Naive thymus-derived CD4-positive, alpha-beta T cell (primary cell): ENCODE measurements at regions not wholly inside any gene's neighbourhood (a gene's known extent, or its start where the extent isn't known, plus 50 kb on each side); places are given as distances from the start of the nearest gene placed in this dataset.

Experiments
- ATAC-seq: fragments of 150-1000 bp; cut with Tn5 transposase; 2 replicates; pipeline ENCODE4 v1.10.0; 2021; ENCODE audit warnings: mild to moderate bottlenecking, moderate library complexity
- CTCF ChIA-PET: fragments of 350-600 bp; sonication (Branson Sonifier 250); formaldehyde crosslinking; loops from one replicate; lab custom pipeline; 2021; ENCODE audit warnings: antibody characterized with exemption; lab: Charles Lee
- POLR2A ChIA-PET: fragments of 350-600 bp; sonication (Branson Sonifier 250); formaldehyde crosslinking; loops from one replicate; lab custom pipeline; 2021; ENCODE audit warnings: antibody characterized with exemption, inconsistent platforms; lab: Charles Lee
- DNase-seq, 9 donors: peaks; one replicate each; pipeline versions ENCODE4 v3.0.0 to v3.0.0-alpha.2; 2020 to 2022; ENCODE audit warnings: mixed read lengths in 1 of 9
- H3K27ac ChIP-seq: one replicate; pipeline ENCODE4 v1.7.0; 2013; ENCODE audit warnings: mild to moderate bottlenecking, low read depth, low read length, moderate library complexity
- H3K27me3 ChIP-seq, 2 donors: one replicate each; pipeline ENCODE4 v1.7.0; 2013; ENCODE audit warnings: low read length in 2 of 2, mild to moderate bottlenecking in 2 of 2, moderate library complexity in 2 of 2; ENCODE audit not compliant: control insufficient read depth in 2 of 2, insufficient read depth in 2 of 2
- H3K36me3 ChIP-seq, 3 experiments: 1 replicate in 2 of 3; 2 replicates in 1 of 3; pipeline ENCODE4 v1.7.0; 2013; ENCODE audit warnings: low read length in 3 of 3, mild to moderate bottlenecking in 3 of 3, moderate library complexity in 1 of 3; ENCODE audit not compliant: insufficient read depth in 3 of 3, control insufficient read depth in 2 of 3
- H3K4me1 ChIP-seq, 2 donors: one replicate each; pipeline ENCODE4 v1.7.0; 2013; ENCODE audit warnings: low read length in 2 of 2, mild to moderate bottlenecking in 2 of 2, moderate library complexity in 1 of 2; ENCODE audit not compliant: control insufficient read depth in 2 of 2, insufficient read depth in 2 of 2
- H3K4me3 ChIP-seq: 2 replicates; pipeline ENCODE4 v1.7.0; 2013; ENCODE audit warnings: mild to moderate bottlenecking, low read length
- H3K9me3 ChIP-seq, 3 experiments: 1 replicate in 2 of 3; 2 replicates in 1 of 3; pipeline ENCODE4 v1.7.0; 2013; ENCODE audit warnings: low read length in 3 of 3; ENCODE audit not compliant: control insufficient read depth in 2 of 3
- H3K27ac Mint-ChIP-seq, 9 donors: one replicate each; pipeline ENCODE4 v1.8.0; 2020 to 2022; ENCODE audit warnings: mixed read lengths in 9 of 9, mild to moderate bottlenecking in 8 of 9, moderate library complexity in 5 of 9, inconsistent platforms in 2 of 9
- H3K27me3 Mint-ChIP-seq, 5 donors: one replicate each; pipeline ENCODE4 v1.8.0; 2021 to 2022; ENCODE audit warnings: mixed read lengths in 5 of 5, mild to moderate bottlenecking in 1 of 5
- H3K36me3 Mint-ChIP-seq, 5 donors: one replicate each; pipeline ENCODE4 v1.8.0; 2020 to 2022; ENCODE audit warnings: mixed read lengths in 5 of 5, mild to moderate bottlenecking in 3 of 5, inconsistent platforms in 1 of 5
- H3K4me1 Mint-ChIP-seq, 7 donors: one replicate each; pipeline ENCODE4 v1.8.0; 2020 to 2022; ENCODE audit warnings: mixed read lengths in 7 of 7, mild to moderate bottlenecking in 3 of 7, inconsistent platforms in 1 of 7
- H3K4me3 Mint-ChIP-seq, 10 donors: one replicate each; pipeline ENCODE4 v1.8.0; 2020 to 2022; ENCODE audit warnings: mild to moderate bottlenecking in 10 of 10, mixed read lengths in 10 of 10, moderate library complexity in 6 of 10, inconsistent platforms in 2 of 10
- H3K9me3 Mint-ChIP-seq, 11 donors: one replicate each; pipeline ENCODE4 v1.8.0; 2020 to 2022; ENCODE audit warnings: mixed read lengths in 11 of 11, mild to moderate bottlenecking in 4 of 11, inconsistent platforms in 1 of 11, moderate library complexity in 1 of 11
- intact Hi-C, 2 donors: fragments of 100-400 bp; cut with micrococcal nuclease; formaldehyde crosslinking; loops; one replicate each; pipeline ENCODE4 v1.15.1; 2023

DNA sequence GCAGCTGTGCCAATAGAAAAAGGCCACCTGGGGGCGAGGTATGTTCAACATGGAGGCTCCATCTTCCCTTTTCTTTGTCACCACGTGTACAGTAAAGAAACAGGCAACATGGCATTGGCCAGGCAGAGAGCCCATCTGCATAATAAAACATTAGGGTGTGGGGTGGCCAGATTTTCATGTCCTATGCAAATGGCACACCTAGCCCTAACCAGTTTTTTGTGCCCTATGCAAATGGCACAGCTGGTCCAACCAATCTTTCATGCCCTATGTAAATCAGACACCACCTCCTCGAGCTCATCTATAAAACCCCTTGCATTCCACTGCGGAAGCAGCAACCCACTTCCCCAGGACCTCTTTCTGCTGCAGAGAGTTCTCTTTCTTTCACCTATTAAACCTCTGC is 149.1 kb upstream of the RGS6 start:
- DNase-seq (no peak), ATAC-seq (no peak)
- no peak overlapping the region for H3K27ac Mint-ChIP-seq
- no peaks in the 10 kb centered on the region for H3K4me1 Mint-ChIP-seq
- H3K27me3 Mint-ChIP-seq = peaks cover 15 to 21% (median 20%) of the 10 kb centered on the region in 5 donors
- Histone ChIP-seq H3K4me1 (no peaks in the 10 kb centered on the region), H3K36me3 (no peaks in the 10 kb centered on the region), H3K27me3 (no peaks in the 10 kb centered on the region), H3K4me3 (no peak overlapping the region), H3K27ac (no peak overlapping the region), H3K9me3 (no peaks in the 10 kb centered on the region)
- POLR2A ChIA-PET = no interaction called here
- CTCF ChIA-PET = no interaction called here
- H3K4me3 Mint-ChIP-seq = no peak overlapping the region
- no peaks in the 10 kb centered on the region for H3K36me3 Mint-ChIP-seq
- intact Hi-C loops = no loop called here
- H3K9me3 Mint-ChIP-seq = peaks cover 0 to 4% (median 0%) of the 10 kb centered on the region in 11 donors

DNA sequence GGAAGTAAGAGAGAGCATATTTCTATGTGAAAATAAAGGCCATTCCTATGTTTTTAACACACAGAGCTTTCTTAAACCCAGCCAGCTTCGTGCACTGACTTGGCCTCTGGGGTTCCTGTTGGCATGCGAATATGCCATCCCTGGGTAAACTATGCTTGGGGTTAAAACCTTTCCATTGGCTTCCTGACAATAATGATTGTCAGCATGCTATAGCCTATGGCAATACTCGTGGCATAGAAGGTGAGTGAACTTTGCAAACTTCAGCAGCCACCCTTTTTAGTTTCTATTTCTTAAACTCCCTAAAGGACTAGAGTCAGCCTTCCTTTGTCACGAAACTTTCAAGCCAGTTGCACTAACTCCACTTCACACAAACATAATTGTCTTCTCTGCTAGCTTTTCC is 148.4 kb upstream of the RGS6 start:
- Mint-ChIP-seq H3K27ac (no peak overlapping the region), H3K4me3 (no peak overlapping the region), H3K27me3 (peaks cover 13 to 21% (median 18%) of the 10 kb centered on the region in 5 donors), H3K9me3 (peaks cover 0 to 4% (median 0%) of the 10 kb centered on the region in 11 donors), H3K36me3 (no peaks in the 10 kb centered on the region), H3K4me1 (no peaks in the 10 kb centered on the region)
- no peaks in the 10 kb centered on the region for H3K36me3 ChIP-seq
- ChIA-PET POLR2A (no interaction called here), CTCF (no interaction called here)
- no peak for DNase-seq
- intact Hi-C loops = no loop called here
- H3K9me3 ChIP-seq = no peaks in the 10 kb centered on the region
- no peaks in the 10 kb centered on the region for H3K27me3 ChIP-seq
- H3K27ac ChIP-seq = no peak overlapping the region
- ATAC-seq = no peak
- no peaks in the 10 kb centered on the region for H3K4me1 ChIP-seq
- no peak overlapping the region for H3K4me3 ChIP-seq

DNA sequence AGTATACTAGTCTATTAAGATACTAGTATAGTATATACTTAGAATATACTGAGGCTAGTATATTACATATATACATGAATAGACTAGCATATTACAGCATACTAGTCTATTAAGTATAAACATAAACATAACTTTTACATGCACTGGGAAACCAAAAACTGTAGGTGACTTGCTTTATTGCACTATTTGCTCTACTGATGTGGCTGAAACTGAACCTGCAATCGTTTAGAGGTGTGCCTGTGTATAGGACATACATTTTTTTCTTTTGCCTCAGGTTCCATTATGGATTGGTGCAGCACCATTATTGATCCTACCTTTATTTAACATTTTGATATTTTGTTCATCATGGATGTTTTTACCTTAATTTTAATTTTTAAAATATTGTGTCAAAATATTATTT is 143.2 kb upstream of the RGS6 start:
- H3K9me3 Mint-ChIP-seq = peaks cover 0 to 5% (median 0%) of the 10 kb centered on the region in 11 donors
- Histone ChIP-seq H3K4me3 (no peak overlapping the region), H3K4me1 (no peaks in the 10 kb centered on the region), H3K9me3 (no peaks in the 10 kb centered on the region), H3K36me3 (no peaks in the 10 kb centered on the region), H3K27me3 (no peaks in the 10 kb centered on the region), H3K27ac (no peak overlapping the region)
- ATAC-seq (no peak), DNase-seq (no peak)
- H3K4me1 Mint-ChIP-seq = no peaks in the 10 kb centered on the region
- POLR2A ChIA-PET = no interaction called here
- no peaks in the 10 kb centered on the region for H3K36me3 Mint-ChIP-seq
- H3K4me3 Mint-ChIP-seq = no peak overlapping the region
- intact Hi-C loops = no loop called here
- no peak overlapping the region for H3K27ac Mint-ChIP-seq
- peaks cover 0 to 17% (median 5%) of the 10 kb centered on the region in 5 donors for H3K27me3 Mint-ChIP-seq
- CTCF ChIA-PET = no interaction called here

DNA sequence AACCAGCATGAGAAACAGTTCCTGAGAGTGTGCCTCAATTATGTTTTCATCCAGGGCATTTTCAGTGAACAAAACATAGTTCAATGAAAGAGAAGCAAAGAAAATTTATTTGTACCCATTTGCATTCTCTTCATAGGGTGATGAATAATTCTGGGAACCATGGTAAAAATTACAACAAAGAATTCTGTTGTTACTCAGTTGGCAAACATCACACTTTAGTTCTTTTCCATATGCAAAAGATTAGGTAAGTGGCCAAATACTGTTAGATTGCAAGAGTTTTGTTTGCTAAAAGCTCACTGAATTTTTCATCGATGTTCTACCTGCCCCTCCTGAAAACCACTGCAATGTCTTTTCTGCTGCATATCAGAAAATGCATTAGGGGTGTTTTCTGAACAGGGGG is 132.4 kb upstream of the RGS6 start:
- Mint-ChIP-seq H3K4me3 (no peak overlapping the region), H3K9me3 (peaks cover 0 to 5% (median 2%) of the 10 kb centered on the region in 11 donors), H3K27me3 (peaks cover 16 to 44% (median 30%) of the 10 kb centered on the region in 5 donors), H3K4me1 (no peaks in the 10 kb centered on the region), H3K36me3 (no peaks in the 10 kb centered on the region), H3K27ac (no peak overlapping the region)
- H3K27ac ChIP-seq = no peak overlapping the region
- no peaks in the 10 kb centered on the region for H3K4me1 ChIP-seq
- ChIA-PET CTCF (no interaction called here), POLR2A (no interaction called here)
- intact Hi-C loops = no loop called here
- DNase-seq (no peak), ATAC-seq (no peak)
- no peaks in the 10 kb centered on the region for H3K27me3 ChIP-seq
- no peaks in the 10 kb centered on the region for H3K9me3 ChIP-seq
- no peak overlapping the region for H3K4me3 ChIP-seq
- no peaks in the 10 kb centered on the region for H3K36me3 ChIP-seq

DNA sequence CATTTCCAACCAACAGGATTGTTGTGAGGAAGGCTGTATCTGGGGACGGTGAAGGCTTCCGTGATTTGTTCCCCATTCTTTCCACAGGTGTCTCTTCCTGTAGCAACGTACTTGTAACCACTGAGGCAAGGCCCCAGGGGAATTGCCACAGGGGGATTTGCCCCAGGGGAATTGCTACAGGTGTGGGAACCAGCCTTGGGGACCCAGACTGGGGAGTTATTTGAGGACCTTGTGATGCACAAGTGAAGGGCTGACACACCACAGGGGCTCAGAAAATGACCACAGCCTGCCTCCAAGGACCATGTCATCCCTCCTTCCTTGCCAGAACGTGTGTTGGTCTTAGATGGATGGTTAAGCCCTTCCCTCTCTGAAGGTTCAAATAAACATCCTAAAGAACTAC is 131.4 kb upstream of the RGS6 start:
- Histone ChIP-seq H3K27ac (no peak overlapping the region), H3K9me3 (no peaks in the 10 kb centered on the region), H3K27me3 (no peaks in the 10 kb centered on the region), H3K4me1 (no peaks in the 10 kb centered on the region), H3K4me3 (no peak overlapping the region), H3K36me3 (no peaks in the 10 kb centered on the region)
- Mint-ChIP-seq H3K36me3 (no peaks in the 10 kb centered on the region), H3K4me3 (no peak overlapping the region), H3K9me3 (peaks cover 0 to 5% (median 2%) of the 10 kb centered on the region in 11 donors), H3K4me1 (no peaks in the 10 kb centered on the region), H3K27me3 (peaks cover 15 to 35% (median 26%) of the 10 kb centered on the region in 5 donors), H3K27ac (no peak overlapping the region)
- POLR2A ChIA-PET = no interaction called here
- no peak for ATAC-seq
- CTCF ChIA-PET = no interaction called here
- DNase-seq = no peak
- intact Hi-C loops = no loop called here

DNA sequence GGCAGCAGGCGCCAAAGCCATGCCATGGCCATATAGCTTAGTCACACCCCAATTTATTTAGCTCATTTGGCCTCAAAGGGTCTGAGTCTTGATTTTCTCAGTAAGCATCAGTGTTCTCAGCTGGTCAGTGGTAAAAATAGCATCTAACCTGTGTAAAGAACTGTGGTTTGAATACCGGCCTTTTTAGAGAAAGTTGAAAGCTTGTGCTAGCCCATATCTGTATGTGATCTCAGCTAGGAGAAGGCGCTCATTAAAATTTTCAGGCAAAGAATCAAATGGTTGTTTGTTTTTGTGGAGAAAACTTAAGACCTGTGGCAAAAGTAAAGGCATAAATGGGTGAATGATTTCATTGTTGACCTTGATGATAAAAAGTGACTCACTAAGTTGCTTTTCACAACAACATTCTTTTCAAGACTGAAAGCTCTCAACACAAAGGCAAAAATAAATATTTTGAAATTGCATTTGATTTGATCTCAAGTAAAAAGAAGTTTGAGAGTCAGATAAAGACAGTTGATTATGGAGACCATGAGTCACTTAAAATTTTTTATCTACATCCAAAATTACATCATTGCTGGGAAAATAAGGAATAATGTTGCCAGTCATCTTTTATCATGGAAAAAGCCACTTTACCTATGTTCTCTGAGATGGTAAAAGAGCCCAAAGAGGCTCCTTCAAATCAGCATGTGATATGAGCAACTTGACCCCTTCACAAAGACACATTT is 128.5 kb upstream of the RGS6 start:
- Mint-ChIP-seq H3K4me3 (no peak overlapping the region), H3K27ac (no peak overlapping the region), H3K4me1 (no peaks in the 10 kb centered on the region), H3K27me3 (peaks cover 18 to 34% (median 21%) of the 10 kb centered on the region in 5 donors), H3K36me3 (no peaks in the 10 kb centered on the region), H3K9me3 (peaks cover 0 to 5% (median 0%) of the 10 kb centered on the region in 11 donors)
- Histone ChIP-seq H3K27ac (no peak overlapping the region), H3K9me3 (no peaks in the 10 kb centered on the region), H3K36me3 (no peaks in the 10 kb centered on the region), H3K27me3 (no peaks in the 10 kb centered on the region), H3K4me3 (no peak overlapping the region), H3K4me1 (no peaks in the 10 kb centered on the region)
- intact Hi-C loops = no loop called here
- POLR2A ChIA-PET = no interaction called here
- ATAC-seq (no peak), DNase-seq (no peak)
- CTCF ChIA-PET = no interaction called here

DNA sequence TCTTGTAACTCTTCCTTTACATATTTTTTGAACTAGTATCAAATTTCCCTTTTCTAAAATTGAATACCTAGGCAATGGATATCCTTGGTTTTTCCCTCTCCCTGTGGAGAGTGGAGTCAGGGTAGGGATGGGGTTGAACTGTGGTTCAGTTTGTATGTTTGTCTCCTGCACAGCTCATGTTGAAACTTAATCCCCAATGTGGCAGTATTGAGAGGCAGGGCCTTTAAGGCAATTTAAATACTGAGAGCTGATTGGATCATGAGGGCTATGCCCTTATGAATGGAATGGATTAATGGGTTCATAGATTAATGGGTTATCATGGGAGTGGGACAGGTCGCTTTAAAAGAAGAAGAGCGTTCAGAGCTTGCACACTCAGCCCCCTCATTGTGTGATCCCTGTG is 127.2 kb upstream of the RGS6 start:
- Histone ChIP-seq H3K9me3 (no peaks in the 10 kb centered on the region), H3K36me3 (no peaks in the 10 kb centered on the region), H3K4me1 (no peaks in the 10 kb centered on the region), H3K4me3 (no peak overlapping the region), H3K27me3 (no peaks in the 10 kb centered on the region), H3K27ac (no peak overlapping the region)
- Mint-ChIP-seq H3K27me3 (peaks cover 19 to 39% (median 26%) of the 10 kb centered on the region in 5 donors), H3K36me3 (no peaks in the 10 kb centered on the region), H3K27ac (no peak overlapping the region), H3K9me3 (peaks cover 0 to 11% (median 2%) of the 10 kb centered on the region in 11 donors), H3K4me3 (no peak overlapping the region), H3K4me1 (no peaks in the 10 kb centered on the region)
- ChIA-PET POLR2A (no interaction called here), CTCF (no interaction called here)
- intact Hi-C loops = no loop called here
- ATAC-seq (no peak), DNase-seq (no peak)
